BJ (cell line): ENCODE measurements at regions not wholly inside any gene's neighbourhood (a gene's known extent, or its start where the extent isn't known, plus 50 kb on each side); places are given as distances from the start of the nearest gene placed in this dataset.
A peak's percentile ranks its signal among the peaks of the same experiment; 100 is the strongest.

Source experiments
- CTCF ChIA-PET: fragments of 350-600 bp; formaldehyde crosslinking; extraction: SDS; loops from one replicate; lab custom pipeline; 2021; ENCODE audit warnings: antibody characterized with exemption, inconsistent platforms; lab: Yijun Ruan, JAX
- POLR2A ChIA-PET: fragments of 300-600 bp; sonication (Branson Sonifier 250); formaldehyde crosslinking; extraction: SDS; loops from one replicate; lab custom pipeline; 2021; ENCODE audit warnings: antibody characterized with exemption; lab: Charles Lee
- DNase-seq: peaks from one replicate; pipeline ENCODE4 v3.0.0-alpha.2; 2011; ENCODE audit warnings: low read depth
- H3K27me3 ChIP-seq: 2 replicates; pipeline ENCODE4 v1.6.0; 2011; ENCODE audit warnings: low read length; ENCODE audit not compliant: control insufficient read depth, insufficient read depth
- H3K36me3 ChIP-seq: 2 replicates; pipeline ENCODE4 v1.5.1; 2011; ENCODE audit warnings: low read length; ENCODE audit not compliant: control insufficient read depth, insufficient read depth
- H3K4me3 ChIP-seq: 2 replicates; pipeline ENCODE4 v1.5.1; 2011; ENCODE audit warnings: low read depth, mild to moderate bottlenecking, control low read depth, low read length
- CTCF ChIP-seq: IDR thresholded peaks from 2 replicates; pipeline ENCODE4 v1.5.1; 2011; ENCODE audit warnings: low read depth, mild to moderate bottlenecking, control low read depth, inconsistent platforms, low read length, moderate library complexity; ENCODE audit not compliant: insufficient read depth

DNA sequence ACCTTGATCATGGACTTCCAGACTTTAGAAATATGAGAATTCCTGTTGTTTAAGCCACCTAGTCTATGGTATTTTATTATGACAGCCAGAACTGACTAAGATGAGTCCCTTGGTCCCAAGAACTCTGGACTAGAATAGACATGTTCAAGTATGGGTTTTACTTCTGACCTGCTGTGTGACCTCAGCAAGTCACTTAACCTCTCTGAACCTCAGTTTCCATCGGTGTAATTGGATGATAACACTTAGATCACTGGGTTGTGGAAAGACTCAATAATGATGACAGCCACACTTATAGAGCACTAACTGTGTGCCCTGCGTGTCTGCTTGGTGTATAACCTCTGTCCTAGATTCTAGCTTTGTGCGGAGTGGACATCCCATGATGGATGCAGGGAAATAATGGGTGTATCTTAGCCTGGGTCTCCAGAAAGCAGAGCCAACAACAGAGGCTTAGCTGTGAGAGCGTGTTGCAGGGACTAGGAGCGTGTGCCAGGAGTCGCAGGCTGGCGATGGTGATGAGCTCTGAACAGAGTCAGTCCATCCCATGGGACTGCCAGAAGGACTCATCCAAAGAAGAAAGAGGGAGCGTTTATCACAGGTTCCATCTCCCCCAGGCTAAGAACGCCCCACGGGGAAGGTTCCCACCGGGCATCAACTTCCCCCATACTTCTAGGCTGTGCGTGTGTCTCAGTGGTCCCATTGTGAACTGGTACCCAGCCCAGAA lies 93.2 kb upstream of the TP53I11 start:
- CTCF ChIA-PET = interaction anchor here (0.7 to 1.6 kb wide), 5 partner anchors 13 to 96 kb away, joined by 3 read pairs; no protein-coding TSS in a partner anchor
- H3K27me3 ChIP-seq = no peaks in the 10 kb centered on the region; the same call in 1 of the 2 replicates
- DNase-seq = no peak
- POLR2A ChIA-PET = no interaction called here
- TF ChIP-seq CTCF = no peak
- no peaks in the 10 kb centered on the region for H3K36me3 ChIP-seq
- H3K4me3 ChIP-seq = no peak overlapping the region

- no peak overlapping the region for H3K4me3 ChIP-seq
- CTCF ChIA-PET = interaction anchor here (0.7 to 1.7 kb wide), 4 partner anchors 10 to 60 kb away, joined by 3 to 7 read pairs (median 4); no protein-coding TSS in a partner anchor
Measured at GRCh38 chr11:45045683-45046471, 95.2 kb upstream of the TP53I11 start.

GRCh38 chr11:45048313-45048841 lies 97.7 kb upstream of the TP53I11 start:
- Histone ChIP-seq H3K4me3 (no peak overlapping the region), H3K27me3 (peaks cover 3% of the 10 kb centered on the region; the same call in 1 of the 2 replicates), H3K36me3 (no peaks in the 10 kb centered on the region)
- TF ChIP-seq CTCF = no peak
- CTCF ChIA-PET = no interaction called here
- POLR2A ChIA-PET = no interaction called here
- DNase-seq = no peak

More at GRCh38 chr11:45045683-45046471, 95.2 kb upstream of the TP53I11 start:
- DNase-seq = no peak
- peaks cover 3% of the 10 kb centered on the region for H3K27me3 ChIP-seq
- POLR2A ChIA-PET = no interaction called here
- 0 out of 2 replicates have a peak, but pooled peaks have one; percentile 6 for TF ChIP-seq CTCF
- H3K36me3 ChIP-seq = no peaks in the 10 kb centered on the region

- no peak overlapping the region for H3K4me3 ChIP-seq
- ChIA-PET POLR2A (no interaction called here), CTCF (interaction anchor here (0.6 kb wide), 1 partner anchor 794 kb away, joined by 3 read pairs; no protein-coding TSS in a partner anchor)
- DNase-seq = no peak
- peaks cover 3% of the 10 kb centered on the region; the same call in 1 of the 2 replicates for H3K27me3 ChIP-seq
- TF ChIP-seq CTCF = no peak
- H3K36me3 ChIP-seq = no peaks in the 10 kb centered on the region
Measured at GRCh38 chr11:45048870-45049691, 97.4 kb upstream of the PRDM11 start.
